Activated naive CD4-positive, alpha-beta T cell treated with anti-CD3 and anti-CD28 coated beads, Interleukin-2, amount 50 U/mL, for 72 hours (primary cell): ENCODE measurements at regions not wholly inside any gene's neighbourhood (a gene's known extent, or its start where the extent isn't known, plus 50 kb on each side); places are given as distances from the start of the nearest gene placed in this dataset.
"Not testable (repeated sequence)": the region's sequence is repeated elsewhere in the genome, so short reads cannot be mapped to it uniquely, and the experiment has no call there.

Source experiments
- ATAC-seq, 2 donors: fragments of 150-1000 bp; cut with Tn5 transposase; 2 replicates each; pipeline ENCODE4 v1.10.0; 2021; ENCODE audit warnings: mild to moderate bottlenecking in 2 of 2, moderate library complexity in 2 of 2
- DNase-seq, 2 donors: peaks; one replicate each; pipeline ENCODE4 v3.0.0; 2021 to 2022; ENCODE audit warnings: low spot score in 2 of 2
- H3K27ac Mint-ChIP-seq, 2 donors: one replicate each; pipeline ENCODE4 v1.8.0; 2022; ENCODE audit warnings: mild to moderate bottlenecking in 2 of 2, mixed read lengths in 2 of 2
- H3K36me3 Mint-ChIP-seq, 2 donors: one replicate each; pipeline ENCODE4 v1.8.0; 2022; ENCODE audit warnings: mixed read lengths in 2 of 2
- H3K9me3 Mint-ChIP-seq, 2 donors: one replicate each; pipeline ENCODE4 v1.8.0; 2022; ENCODE audit warnings: mixed read lengths in 2 of 2

GRCh38 chr1:145495077-145495871 lies 69.9 kb upstream of the NBPF20 start:
- not testable (repeated sequence) for H3K9me3 Mint-ChIP-seq, H3K27ac Mint-ChIP-seq, DNase-seq, ATAC-seq, H3K36me3 Mint-ChIP-seq

- peak in 1 of 2 donors; percentile 18 for ATAC-seq
- H3K27ac Mint-ChIP-seq, DNase-seq, H3K9me3 Mint-ChIP-seq, H3K36me3 Mint-ChIP-seq: not testable (repeated sequence)
Measured at GRCh38 chr1:145488193-145488933, 63.0 kb upstream of the NBPF20 start.

- H3K36me3 Mint-ChIP-seq, H3K27ac Mint-ChIP-seq, H3K9me3 Mint-ChIP-seq, DNase-seq: not testable (repeated sequence)
- ATAC-seq = peak; percentile 20 to 50
Measured at GRCh38 chr1:145487156-145487555, 61.8 kb upstream of the NBPF20 start.

- H3K9me3 Mint-ChIP-seq, ATAC-seq, DNase-seq, H3K27ac Mint-ChIP-seq, H3K36me3 Mint-ChIP-seq: not testable (repeated sequence)
Measured at GRCh38 chr1:145484257-145484656, 58.9 kb upstream of the NBPF20 start.

GRCh38 chr1:145482214-145482860 lies 56.9 kb upstream of the NBPF20 start:
- ATAC-seq, H3K27ac Mint-ChIP-seq, H3K36me3 Mint-ChIP-seq, H3K9me3 Mint-ChIP-seq, DNase-seq: not testable (repeated sequence)

GRCh38 chr1:145475962-145476361 lies 50.6 kb upstream of the NBPF20 start:
- not testable (repeated sequence) for H3K36me3 Mint-ChIP-seq, H3K27ac Mint-ChIP-seq, DNase-seq, H3K9me3 Mint-ChIP-seq
- ATAC-seq = peak in 1 of 2 donors; percentile 32

GRCh38 chr1:145475369-145475915 lies 50.0 kb upstream of the NBPF20 start:
- peak in 1 of 2 donors; percentile 29 for DNase-seq
- H3K27ac Mint-ChIP-seq = peak overlapping the region in 1 of 2 donors; percentile 97
- ATAC-seq = peak in 1 of 2 donors; percentile 61
- H3K9me3 Mint-ChIP-seq, H3K36me3 Mint-ChIP-seq: not testable (repeated sequence)
